Endothelial cell (in vitro differentiated cells): ENCODE measurements at regions not wholly inside any gene's neighbourhood (a gene's known extent, or its start where the extent isn't known, plus 50 kb on each side); places are given as distances from the start of the nearest gene placed in this dataset.

ENCODE experiments used
- DNase-seq: peaks from one replicate; pipeline ENCODE4 v3.0.0; 2021; ENCODE audit warnings: low spot score
- H3K27ac Mint-ChIP-seq: one replicate; pipeline ENCODE4 v1.8.0; 2021; ENCODE audit warnings: mixed read lengths, inconsistent platforms; ENCODE audit not compliant: unreplicated experiment
- H3K27me3 Mint-ChIP-seq: one replicate; pipeline ENCODE4 v1.8.0; 2021; ENCODE audit warnings: mild to moderate bottlenecking, moderate library complexity, mixed read lengths, inconsistent platforms; ENCODE audit not compliant: unreplicated experiment
- H3K36me3 Mint-ChIP-seq: one replicate; pipeline ENCODE4 v1.8.0; 2021; ENCODE audit warnings: mild to moderate bottlenecking, low read depth, mixed read lengths, inconsistent platforms; ENCODE audit not compliant: unreplicated experiment
- H3K4me1 Mint-ChIP-seq: one replicate; pipeline ENCODE4 v1.8.0; 2021; ENCODE audit warnings: mild to moderate bottlenecking, mixed read lengths, inconsistent platforms; ENCODE audit not compliant: unreplicated experiment
- H3K4me3 Mint-ChIP-seq: one replicate; pipeline ENCODE4 v1.8.0; 2021; ENCODE audit warnings: mild to moderate bottlenecking, mixed read lengths, inconsistent platforms; ENCODE audit not compliant: unreplicated experiment
- H3K9me3 Mint-ChIP-seq: one replicate; pipeline ENCODE4 v1.8.0; 2021; ENCODE audit warnings: mixed read lengths, inconsistent platforms; ENCODE audit not compliant: unreplicated experiment
- CTCF ChIP-seq: fragments of 200-600 bp; sonication (generic); IDR thresholded peaks from one replicate; pipeline ENCODE4 v1.5.0; 2021; ENCODE audit warnings: antibody characterized with exemption; ENCODE audit not compliant: unreplicated experiment

- Mint-ChIP-seq H3K9me3 (no peaks in the 10 kb centered on the region), H3K36me3 (no peaks in the 10 kb centered on the region), H3K27ac (no peak overlapping the region), H3K4me3 (no peak overlapping the region), H3K27me3 (peaks cover 4% of the 10 kb centered on the region), H3K4me1 (peaks cover 23% of the 10 kb centered on the region)
- TF ChIP-seq CTCF = no peak
- no peak for DNase-seq
Observed at GRCh38 chr19:30690525-30690924, 318.3 kb downstream of the ZNF536 start.

- peak; percentile 31 for DNase-seq
- Mint-ChIP-seq H3K9me3 (no peaks in the 10 kb centered on the region), H3K4me3 (peak overlapping the region; percentile 16), H3K27ac (peak overlapping the region; percentile 8), H3K4me1 (peaks cover 23% of the 10 kb centered on the region), H3K36me3 (no peaks in the 10 kb centered on the region), H3K27me3 (peaks cover 1% of the 10 kb centered on the region)
- TF ChIP-seq CTCF = no peak
Observed at GRCh38 chr19:30689474-30689873, 317.3 kb downstream of the ZNF536 start.

GRCh38 chr19:30688696-30689095 is 316.5 kb downstream of the ZNF536 start:
- Mint-ChIP-seq H3K27ac (no peak overlapping the region), H3K4me3 (no peak overlapping the region)

GRCh38 chr19:30686826-30687566 is 314.8 kb downstream of the ZNF536 start:
- Mint-ChIP-seq H3K9me3 (no peaks in the 10 kb centered on the region), H3K4me1 (peaks cover 20% of the 10 kb centered on the region), H3K36me3 (no peaks in the 10 kb centered on the region), H3K4me3 (no peak overlapping the region), H3K27ac (no peak overlapping the region), H3K27me3 (peaks cover 1% of the 10 kb centered on the region)
- TF ChIP-seq CTCF = no peak
- no peak for DNase-seq

More at GRCh38 chr19:30688696-30689095, 316.5 kb downstream of the ZNF536 start:
- no peak for DNase-seq
- Mint-ChIP-seq H3K36me3 (no peaks in the 10 kb centered on the region), H3K4me1 (peaks cover 23% of the 10 kb centered on the region), H3K9me3 (no peaks in the 10 kb centered on the region), H3K27me3 (peaks cover 1% of the 10 kb centered on the region)
- no peak for TF ChIP-seq CTCF

GRCh38 chr19:30686176-30686820 is 314.1 kb downstream of the ZNF536 start:
- Mint-ChIP-seq H3K27me3 (peaks cover 1% of the 10 kb centered on the region), H3K4me1 (peaks cover 16% of the 10 kb centered on the region), H3K36me3 (no peaks in the 10 kb centered on the region), H3K9me3 (no peaks in the 10 kb centered on the region), H3K27ac (no peak overlapping the region), H3K4me3 (no peak overlapping the region)
- DNase-seq = no peak
- TF ChIP-seq CTCF = no peak
